K562 (cell line): ENCODE measurements at regions not wholly inside any gene's neighbourhood (a gene's known extent, or its start where the extent isn't known, plus 50 kb on each side); places are given as distances from the start of the nearest gene placed in this dataset.

ENCODE experiments used
- ATAC-seq: fragments of 200-7000 bp; cut with Tn5 transposase; 3 replicates; pipeline ENCODE4 v1.9.1; 2020; ENCODE audit warnings: moderate library complexity
- BruUV-seq: library from RNA; stranded (reverse); fragments of 400-500 nt; replicated peaks from 2 replicates; lab custom pipeline; 2021; lab: Mats Ljungman, UMichigan
- CTCF ChIA-PET: fragments of 300-600 bp; formaldehyde crosslinking; extraction: SDS; loops from one replicate; lab custom pipeline; 2021; ENCODE audit warnings: low intra/inter-chr PET ratio; lab: Yijun Ruan, JAX
- POLR2A ChIA-PET: fragments of 300-600, 350-650 bp; sonication (Branson Sonifier 250); formaldehyde crosslinking; extraction: SDS; loops from one replicate; lab custom pipeline; 2021; ENCODE audit warnings: antibody characterized with exemption, inconsistent platforms; lab: Yijun Ruan, JAX
- DNase-seq, 4 experiments: peaks; one replicate each; pipeline versions ENCODE4 v3.0.0 to v3.0.0-alpha.2; 2011 to 2018; ENCODE audit warnings: low spot score in 3 of 4, mixed read lengths in 3 of 4; ENCODE audit errors: extremely low read depth in 1 of 4
- FAIRE-seq: peaks from 2 replicates; lab custom pipeline; 2011; peaks lifted over from hg19 to GRCh38; lab: Jason Lieb, UNC
- H2AFZ ChIP-seq: 2 replicates; pipeline ENCODE4 v1.6.0; 2011; ENCODE audit warnings: low read depth, low read length, control low read depth, inconsistent platforms
- H3K27ac ChIP-seq: fragments of 200-600 bp; 3 replicates; pipeline ENCODE4 v1.8.0; 2011; ENCODE audit warnings: low read depth, mild to moderate bottlenecking, control low read depth, inconsistent platforms, low read length, moderate library complexity, mixed read lengths; ENCODE audit errors: extremely low read depth
- H3K27me3 ChIP-seq, 2 experiments: fragments of 300-600 bp in 1 of 2; 2 replicates in 1 of 2; 3 replicates in 1 of 2; pipeline versions ENCODE4 v1.6.0 to v1.8.0; 2011; ENCODE audit warnings: inconsistent platforms in 2 of 2, low read length in 2 of 2, mild to moderate bottlenecking in 1 of 2, mixed read lengths in 1 of 2, moderate library complexity in 1 of 2; ENCODE audit not compliant: control insufficient read depth in 2 of 2, insufficient read depth in 2 of 2
- H3K36me3 ChIP-seq: fragments of 300-600 bp; 3 replicates; pipeline ENCODE4 v1.8.0; 2011; ENCODE audit warnings: mild to moderate bottlenecking, low read length, inconsistent platforms; ENCODE audit not compliant: control insufficient read depth, insufficient read depth
- H3K4me1 ChIP-seq, 2 experiments: fragments of 200-600 bp in 1 of 2; replicated peaks in 1 of 2; 2 replicates in 1 of 2; 3 replicates in 1 of 2; pipeline versions ENCODE4 v1.5.1 to v1.8.0; 2011; ENCODE audit warnings: inconsistent platforms in 2 of 2, low read length in 2 of 2, mild to moderate bottlenecking in 1 of 2, mixed read lengths in 1 of 2, moderate library complexity in 1 of 2; ENCODE audit not compliant: control insufficient read depth in 2 of 2, insufficient read depth in 2 of 2
- H3K4me2 ChIP-seq: 2 replicates; pipeline ENCODE4 v1.6.1; 2011; ENCODE audit warnings: low read length, control low read depth, inconsistent platforms, mixed read lengths; ENCODE audit not compliant: insufficient read depth
- H3K4me3 ChIP-seq: fragments of 200-600 bp; sonication (generic), shearing (Covaris generic); 2 replicates; pipeline ENCODE4 v1.5.1; 2016; ENCODE audit warnings: control low read depth, inconsistent platforms
- H3K79me2 ChIP-seq: fragments of 200-600 bp; 3 replicates; pipeline ENCODE4 v1.8.0; 2011; ENCODE audit warnings: low read length, inconsistent platforms; ENCODE audit not compliant: control insufficient read depth, insufficient read depth
- H3K9ac ChIP-seq, 2 experiments: 2 replicates each; pipeline versions ENCODE4 v1.6.0 to v1.6.1; 2011; ENCODE audit warnings: low read depth in 2 of 2, low read length in 2 of 2, control low read depth in 1 of 2, inconsistent platforms in 1 of 2, mild to moderate bottlenecking in 1 of 2, mixed read lengths in 1 of 2; ENCODE audit not compliant: insufficient read depth in 1 of 2
- H3K9me1 ChIP-seq: one replicate; pipeline ENCODE4 v1.6.0; 2011; ENCODE audit warnings: inconsistent platforms, mild to moderate bottlenecking, low read length, moderate library complexity; ENCODE audit not compliant: control insufficient read depth, insufficient read depth
- H3K9me3 ChIP-seq: replicated peaks from 2 replicates; pipeline ENCODE4 v1.5.1; 2011; ENCODE audit warnings: low read depth, low read length, inconsistent platforms; ENCODE audit not compliant: control insufficient read depth, insufficient read depth
- H4K20me1 ChIP-seq: replicated peaks from 2 replicates; pipeline ENCODE4 v1.6.1; 2011; ENCODE audit warnings: low read length, inconsistent platforms, mixed read lengths; ENCODE audit not compliant: control insufficient read depth, insufficient read depth
- BMI1 ChIP-seq: fragments of 150-350 bp; IDR thresholded peaks from 2 replicates; pipeline ENCODE4 v1.6.1; 2014; ENCODE audit warnings: low read length
- E2F6 ChIP-seq, 2 experiments: IDR thresholded peaks; 2 replicates each; pipeline ENCODE4 v1.6.1; 2011; ENCODE audit warnings: borderline replicate concordance in 1 of 2, control low read depth in 1 of 2, low read depth in 1 of 2, low read length in 1 of 2, mild to moderate bottlenecking in 1 of 2, mixed read lengths in 1 of 2, moderate library complexity in 1 of 2; ENCODE audit not compliant: insufficient read depth in 1 of 2, insufficient read length in 1 of 2, poor library complexity in 1 of 2, severe bottlenecking in 1 of 2; ENCODE audit errors: extremely low read depth in 1 of 2
- GABPA ChIP-seq: fragments of 200-800 bp; sonication (Bioruptor generic); conservative IDR thresholded peaks from 2 replicates; pipeline ENCODE4 v1.6.1; 2016; ENCODE audit warnings: low read depth, missing genetic modification characterization, missing compliant biosample characterization
- MTA2 ChIP-seq: fragments of 450-650 bp; IDR thresholded peaks from 2 replicates; pipeline ENCODE4 v1.6.1; 2016; ENCODE audit warnings: low read depth
- NRF1 ChIP-seq, 2 experiments: fragments of 450-650 bp; IDR thresholded peaks in 1 of 2; conservative IDR thresholded peaks in 1 of 2; 2 replicates each; pipeline ENCODE4 v1.6.1; 2014; ENCODE audit warnings: mild to moderate bottlenecking in 2 of 2
- PBX2 ChIP-seq, 2 experiments: IDR thresholded peaks in 1 of 2; conservative IDR thresholded peaks in 1 of 2; 2 replicates each; pipeline ENCODE4 v1.6.1; 2016; ENCODE audit warnings: low read depth in 2 of 2, mild to moderate bottlenecking in 1 of 2, missing compliant biosample characterization in 1 of 2, missing genetic modification characterization in 1 of 2, moderate library complexity in 1 of 2
- PTRF ChIP-seq: fragments of 450-650 bp; IDR thresholded peaks from 2 replicates; pipeline ENCODE4 v1.6.1; 2016; ENCODE audit warnings: mild to moderate bottlenecking, missing genetic modification characterization, missing compliant biosample characterization
- SOX6 ChIP-seq: fragments of 450-650 bp; IDR thresholded peaks from 2 replicates; pipeline ENCODE4 v1.6.1; 2014; ENCODE audit warnings: mild to moderate bottlenecking
- YY1 ChIP-seq, 3 experiments: IDR thresholded peaks; 2 replicates each; pipeline ENCODE4 v1.6.1; 2011; ENCODE audit warnings: low read length in 2 of 3, mild to moderate bottlenecking in 2 of 3, moderate library complexity in 2 of 3, borderline replicate concordance in 1 of 3, control low read depth in 1 of 3, low read depth in 1 of 3; ENCODE audit not compliant: insufficient read depth in 3 of 3, insufficient replicate concordance in 2 of 3, control insufficient read depth in 1 of 3, insufficient read length in 1 of 3; ENCODE audit errors: extremely low read depth in 1 of 3
- WGBS: fragments of 100-300 bp; shearing (Covaris generic); methylation state at CpG from one replicate; pipeline ENCODE4 v1.1.6; 2016; ENCODE audit warnings: low coverage, mixed read lengths; ENCODE audit not compliant: insufficient coverage; ENCODE audit errors: missing lambda C conversion rate; 5-methylcytosine and 5-hydroxymethylcytosine counted together
- in situ Hi-C: fragments of 300-500 bp; cut with MboI; formaldehyde crosslinking; loops from 4 replicates; pipeline ENCODE4 v1.15.0; 2018; ENCODE audit warnings: inconsistent platforms, mixed read lengths
- intact Hi-C: fragments of 100-400 bp; cut with micrococcal nuclease; formaldehyde crosslinking; loops from 2 replicates; pipeline ENCODE4 v1.14.2; 2022

GRCh38 chr6:166253778-166254204 is 54.4 kb downstream of the PRR18 start:
- intact Hi-C loops = no loop called here
- Histone ChIP-seq H3K27me3 (peaks cover 27 to 56% of the 10 kb centered on the region in 2 experiments), H3K27ac (no peak overlapping the region), H4K20me1 (0 out of 2 replicates have a peak, but pooled peaks cover 4% of the 10 kb centered on the region), H2AFZ (no peak overlapping the region), H3K79me2 (no peaks in the 10 kb centered on the region), H3K9me1 (no peaks in the 10 kb centered on the region), H3K9ac (no peak overlapping the region), H3K4me3 (no peak overlapping the region), H3K9me3 (no peaks in the 10 kb centered on the region), H3K4me2 (no peak overlapping the region), H3K36me3 (no peaks in the 10 kb centered on the region), H3K4me1 (peaks cover 0 to 19% of the 10 kb centered on the region in 2 experiments; a peak in 2 of 5 replicates)
- CTCF ChIA-PET = no interaction called here
- TF ChIP-seq BMI1 (peak; percentile 7; the same call in 1 of the 2 replicates), GABPA (tag) (0 out of 2 replicates have a peak, but pooled peaks have one; percentile 38), YY1 (IDR thresholded peaks at IDR 0.05; ENCODE audit: borderline replicate concordance in 1 of 3, control insufficient read depth in 1 of 3, extremely low read depth in 1 of 3, insufficient read depth in 3 of 3, insufficient read length in 1 of 3, insufficient replicate concordance in 2 of 3, low read depth in 1 of 3, low read length in 2 of 3) (no peak)
- FAIRE-seq (no peak), ATAC-seq (peak; percentile 35), DNase-seq (no peak)
- 10% methylated on average over 25 of the region's 26 CpGs for WGBS
- POLR2A ChIA-PET = interaction anchor here (0.6 to 1.3 kb wide), 3 partner anchors 14 to 94 kb away, joined by 3 to 5 read pairs (median 3); no protein-coding TSS in a partner anchor
- in situ Hi-C loops = no loop called here
- BruUV-seq = no TSS peak

- Histone ChIP-seq H3K4me2 (peak overlapping the region; percentile 20; the same call in 1 of the 2 replicates), H3K9ac (no peak overlapping the region; a peak in 1 of 4 replicates), H3K9me3 (no peaks in the 10 kb centered on the region), H3K36me3 (no peaks in the 10 kb centered on the region), H3K4me1 (peaks cover 0 to 19% of the 10 kb centered on the region in 2 experiments; a peak in 2 of 5 replicates), H3K27ac (no peak overlapping the region), H3K9me1 (no peaks in the 10 kb centered on the region), H4K20me1 (0 out of 2 replicates have a peak, but pooled peaks cover 4% of the 10 kb centered on the region), H3K4me3 (no peak overlapping the region), H2AFZ (0 out of 2 replicates have a peak overlapping the region, but pooled peaks have one; percentile 29), H3K27me3 (peaks cover 27 to 54% of the 10 kb centered on the region in 2 experiments), H3K79me2 (no peaks in the 10 kb centered on the region)
- POLR2A ChIA-PET = interaction anchor here (0.6 to 1.3 kb wide), 3 partner anchors 15 to 94 kb away, joined by 3 to 5 read pairs (median 3); no protein-coding TSS in a partner anchor
- in situ Hi-C loops = no loop called here
- CTCF ChIA-PET = no interaction called here
- FAIRE-seq (no peak), DNase-seq (peak in 2 of 4 experiments; percentile 25 to 29), ATAC-seq (peak; percentile 91)
- 14% methylated on average over 31 of the region's 38 CpGs for WGBS
- BruUV-seq = no TSS peak
- intact Hi-C loops = no loop called here
- TF ChIP-seq NRF1 (conservative IDR thresholded peaks at IDR 0.05 in 1 of 2, IDR thresholded peaks at IDR 0.05 in 1 of 2) = peak; percentile 26 to 34; a peak in 1 of 4 replicates
- no peak for TF ChIP-seq SOX6
- TF ChIP-seq MTA2 = no peak
- TF ChIP-seq E2F6 (IDR thresholded peaks at IDR 0.05; ENCODE audit: borderline replicate concordance in 1 of 2, extremely low read depth in 1 of 2, insufficient read depth in 1 of 2, insufficient read length in 1 of 2, low read depth in 1 of 2, low read length in 1 of 2, poor library complexity in 1 of 2, severe bottlenecking in 1 of 2) = peak in 1 of 2 experiments; percentile 44
- TF ChIP-seq PTRF (tag) = no peak
- no peak for TF ChIP-seq PBX2 (CRISPR knock-in tag; IDR thresholded peaks at IDR 0.05; ENCODE audit: low read depth)
- TF ChIP-seq PBX2 (tag; conservative IDR thresholded peaks at IDR 0.05; ENCODE audit: low read depth) = no peak
Measured at GRCh38 chr6:166253281-166253681, 54.9 kb downstream of the PRR18 start.
